ENCODE measurements at regions not wholly inside any gene's neighbourhood (a gene's known extent, or its start where the extent isn't known, plus 50 kb on each side); places are given as distances from the start of the nearest gene placed in this dataset.
"Not testable (repeated sequence)": the region's sequence is repeated elsewhere in the genome, so short reads cannot be mapped to it uniquely, and the experiment has no call there.

- intact Hi-C loops (cut with DNase I) = no loop called here
- no peak for DNase-seq (ENCODE audit: low spot score)
Measured at GRCh38 chr3:82572721-82573120, 811.3 kb upstream of the GBE1 start.

GRCh38 chr3:82568776-82569338, 807.4 kb upstream of the GBE1 start:
- intact Hi-C loops (cut with DNase I) = no loop called here
- DNase-seq (ENCODE audit: low spot score) = no peak

GRCh38 chr3:82567029-82567600, 805.7 kb upstream of the GBE1 start:
- intact Hi-C loops (cut with DNase I) = no loop called here
- DNase-seq (ENCODE audit: low spot score) = no peak

GRCh38 chr3:82562896-82563295, 801.5 kb upstream of the GBE1 start:
- DNase-seq (ENCODE audit: low spot score) = no peak
- intact Hi-C loops (cut with DNase I) = no loop called here

GRCh38 chr3:82561784-82562183, 800.3 kb upstream of the GBE1 start:
- intact Hi-C loops (cut with DNase I) = no loop called here

GRCh38 chr3:82558081-82558480, 796.6 kb upstream of the GBE1 start:
- intact Hi-C loops (cut with DNase I) = no loop called here
- DNase-seq (ENCODE audit: low spot score) = no peak

More at GRCh38 chr3:82561784-82562183, 800.3 kb upstream of the GBE1 start:
- DNase-seq (ENCODE audit: low spot score) = no peak

- intact Hi-C loops (cut with DNase I) = no loop called here
- DNase-seq (ENCODE audit: low spot score) = no peak
Measured at GRCh38 chr3:82556113-82556512, 794.7 kb upstream of the GBE1 start.

GRCh38 chr3:82542556-82542955, 781.1 kb upstream of the GBE1 start:
- intact Hi-C loops (cut with DNase I); DNase-seq (ENCODE audit: low spot score): not testable (repeated sequence)

- DNase-seq (ENCODE audit: low spot score) = no peak
- intact Hi-C loops (cut with DNase I) = no loop called here
Measured at GRCh38 chr3:82521657-82522056, 760.2 kb upstream of the GBE1 start.

GRCh38 chr3:82520846-82521245, 759.4 kb upstream of the GBE1 start:
- DNase-seq (ENCODE audit: low spot score) = no peak
- intact Hi-C loops (cut with DNase I) = no loop called here

GRCh38 chr3:82509951-82510603, 748.6 kb upstream of the GBE1 start:
- intact Hi-C loops (cut with DNase I) = no loop called here
- DNase-seq (ENCODE audit: low spot score) = no peak

GRCh38 chr3:82509106-82509842, 747.8 kb upstream of the GBE1 start:
- intact Hi-C loops (cut with DNase I) = no loop called here
- DNase-seq (ENCODE audit: low spot score) = no peak

- no peak for DNase-seq (ENCODE audit: low spot score)
- intact Hi-C loops (cut with DNase I) = no loop called here
Measured at GRCh38 chr3:82506204-82506603, 744.8 kb upstream of the GBE1 start.

- no peak for DNase-seq (ENCODE audit: low spot score)
- intact Hi-C loops (cut with DNase I) = no loop called here
Measured at GRCh38 chr3:82505079-82505756, 743.8 kb upstream of the GBE1 start.

GRCh38 chr3:82498186-82498585, 736.7 kb upstream of the GBE1 start:
- DNase-seq (ENCODE audit: low spot score) = no peak

GRCh38 chr3:82496890-82497560, 735.6 kb upstream of the GBE1 start:
- intact Hi-C loops (cut with DNase I) = no loop called here
- DNase-seq (ENCODE audit: low spot score) = no peak

More at GRCh38 chr3:82498186-82498585, 736.7 kb upstream of the GBE1 start:
- intact Hi-C loops (cut with DNase I) = no loop called here

GRCh38 chr3:82495655-82496054, 734.2 kb upstream of the GBE1 start:
- intact Hi-C loops (cut with DNase I) = no loop called here
- DNase-seq (ENCODE audit: low spot score) = no peak

- intact Hi-C loops (cut with DNase I) = no loop called here
- DNase-seq (ENCODE audit: low spot score) = no peak
Measured at GRCh38 chr3:82494977-82495489, 733.6 kb upstream of the GBE1 start.

- no peak for DNase-seq (ENCODE audit: low spot score)
- intact Hi-C loops (cut with DNase I) = no loop called here
Measured at GRCh38 chr3:82493858-82494257, 732.4 kb upstream of the GBE1 start.
